ENCODE measurements at regions not wholly inside any gene's neighbourhood (a gene's known extent, or its start where the extent isn't known, plus 50 kb on each side); places are given as distances from the start of the nearest gene placed in this dataset.

DNA sequence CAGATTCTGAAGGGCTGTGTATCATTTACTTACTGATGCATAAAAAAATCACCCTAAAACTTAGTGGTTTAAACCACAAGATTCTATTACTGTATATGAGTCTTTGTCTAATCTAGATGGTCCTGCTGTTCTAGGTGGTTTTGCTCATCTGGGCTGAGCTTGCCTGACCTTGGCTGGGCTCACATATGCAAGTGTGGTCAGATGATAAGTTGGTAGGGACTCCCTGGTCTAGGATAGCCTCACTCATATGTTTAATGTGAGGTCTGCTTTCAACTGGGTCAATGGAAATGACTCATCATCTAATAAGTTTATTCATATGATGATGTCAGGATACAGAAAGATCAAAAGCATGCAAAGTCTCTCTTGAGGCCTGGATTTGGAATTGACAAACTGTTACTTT, 887.8 kb downstream of the TRHDE start:
- Histone ChIP-seq H3K4me1 (ENCODE audit: control insufficient read depth, insufficient read depth, low read length) (no peaks in the 10 kb centered on the region), H3K27me3 (ENCODE audit: control insufficient read depth, insufficient read depth, low read length) (no peaks in the 10 kb centered on the region), H3K27ac (ENCODE audit: low read length) (no peak overlapping the region), H3K36me3 (ENCODE audit: control insufficient read depth, insufficient read depth, low read length) (no peaks in the 10 kb centered on the region), H3K9me3 (ENCODE audit: control insufficient read depth, insufficient read depth, low read depth, low read length) (no peaks in the 10 kb centered on the region), H3K4me3 (ENCODE audit: low read depth in 2 of 2, low read length in 2 of 2) (no peak overlapping the region)
- BruUV-seq (replicated peaks), result no TSS peak
- intact Hi-C loops (cut with micrococcal nuclease; ENCODE audit: unreplicated experiment) (no loop called here), in situ Hi-C loops (cut with HindIII; ENCODE audit: low pct_unique_long_range_greater_than_20kb, low sequenced_read_pairs) (no loop called here)
- CTCF ChIA-PET, result no interaction called here
- no peak for TF ChIP-seq SIN3A (IDR thresholded peaks at IDR 0.05; ENCODE audit: borderline replicate concordance, insufficient read depth, low read depth, low read length)
- no peak for TF ChIP-seq TCF7L2 (IDR thresholded peaks at IDR 0.05; ENCODE audit: low read depth, low read length)
- no peak for TF ChIP-seq POLR2AphosphoS5 (IDR thresholded peaks at IDR 0.05; ENCODE audit: low read depth, low read length)
- TF ChIP-seq, protein P1, sequence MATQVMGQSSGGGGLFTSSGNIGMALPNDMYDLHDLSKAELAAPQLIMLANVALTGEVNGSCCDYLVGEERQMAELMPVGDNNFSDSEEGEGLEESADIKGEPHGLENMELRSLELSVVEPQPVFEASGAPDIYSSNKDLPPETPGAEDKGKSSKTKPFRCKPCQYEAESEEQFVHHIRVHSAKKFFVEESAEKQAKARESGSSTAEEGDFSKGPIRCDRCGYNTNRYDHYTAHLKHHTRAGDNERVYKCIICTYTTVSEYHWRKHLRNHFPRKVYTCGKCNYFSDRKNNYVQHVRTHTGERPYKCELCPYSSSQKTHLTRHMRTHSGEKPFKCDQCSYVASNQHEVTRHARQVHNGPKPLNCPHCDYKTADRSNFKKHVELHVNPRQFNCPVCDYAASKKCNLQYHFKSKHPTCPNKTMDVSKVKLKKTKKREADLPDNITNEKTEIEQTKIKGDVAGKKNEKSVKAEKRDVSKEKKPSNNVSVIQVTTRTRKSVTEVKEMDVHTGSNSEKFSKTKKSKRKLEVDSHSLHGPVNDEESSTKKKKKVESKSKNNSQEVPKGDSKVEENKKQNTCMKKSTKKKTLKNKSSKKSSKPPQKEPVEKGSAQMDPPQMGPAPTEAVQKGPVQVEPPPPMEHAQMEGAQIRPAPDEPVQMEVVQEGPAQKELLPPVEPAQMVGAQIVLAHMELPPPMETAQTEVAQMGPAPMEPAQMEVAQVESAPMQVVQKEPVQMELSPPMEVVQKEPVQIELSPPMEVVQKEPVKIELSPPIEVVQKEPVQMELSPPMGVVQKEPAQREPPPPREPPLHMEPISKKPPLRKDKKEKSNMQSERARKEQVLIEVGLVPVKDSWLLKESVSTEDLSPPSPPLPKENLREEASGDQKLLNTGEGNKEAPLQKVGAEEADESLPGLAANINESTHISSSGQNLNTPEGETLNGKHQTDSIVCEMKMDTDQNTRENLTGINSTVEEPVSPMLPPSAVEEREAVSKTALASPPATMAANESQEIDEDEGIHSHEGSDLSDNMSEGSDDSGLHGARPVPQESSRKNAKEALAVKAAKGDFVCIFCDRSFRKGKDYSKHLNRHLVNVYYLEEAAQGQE (IDR thresholded peaks at IDR 0.05; ENCODE audit: insufficient read depth in 1 of 2, low read depth in 2 of 2, low read length in 1 of 2), result no peak
- TF ChIP-seq, protein P2, sequence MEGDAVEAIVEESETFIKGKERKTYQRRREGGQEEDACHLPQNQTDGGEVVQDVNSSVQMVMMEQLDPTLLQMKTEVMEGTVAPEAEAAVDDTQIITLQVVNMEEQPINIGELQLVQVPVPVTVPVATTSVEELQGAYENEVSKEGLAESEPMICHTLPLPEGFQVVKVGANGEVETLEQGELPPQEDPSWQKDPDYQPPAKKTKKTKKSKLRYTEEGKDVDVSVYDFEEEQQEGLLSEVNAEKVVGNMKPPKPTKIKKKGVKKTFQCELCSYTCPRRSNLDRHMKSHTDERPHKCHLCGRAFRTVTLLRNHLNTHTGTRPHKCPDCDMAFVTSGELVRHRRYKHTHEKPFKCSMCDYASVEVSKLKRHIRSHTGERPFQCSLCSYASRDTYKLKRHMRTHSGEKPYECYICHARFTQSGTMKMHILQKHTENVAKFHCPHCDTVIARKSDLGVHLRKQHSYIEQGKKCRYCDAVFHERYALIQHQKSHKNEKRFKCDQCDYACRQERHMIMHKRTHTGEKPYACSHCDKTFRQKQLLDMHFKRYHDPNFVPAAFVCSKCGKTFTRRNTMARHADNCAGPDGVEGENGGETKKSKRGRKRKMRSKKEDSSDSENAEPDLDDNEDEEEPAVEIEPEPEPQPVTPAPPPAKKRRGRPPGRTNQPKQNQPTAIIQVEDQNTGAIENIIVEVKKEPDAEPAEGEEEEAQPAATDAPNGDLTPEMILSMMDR (IDR thresholded peaks at IDR 0.05), result no peak
- ATAC-seq (no peak), DNase-seq (ENCODE audit: low read depth, low spot score) (no peak)
- POLR2A ChIA-PET, result no interaction called here

DNA sequence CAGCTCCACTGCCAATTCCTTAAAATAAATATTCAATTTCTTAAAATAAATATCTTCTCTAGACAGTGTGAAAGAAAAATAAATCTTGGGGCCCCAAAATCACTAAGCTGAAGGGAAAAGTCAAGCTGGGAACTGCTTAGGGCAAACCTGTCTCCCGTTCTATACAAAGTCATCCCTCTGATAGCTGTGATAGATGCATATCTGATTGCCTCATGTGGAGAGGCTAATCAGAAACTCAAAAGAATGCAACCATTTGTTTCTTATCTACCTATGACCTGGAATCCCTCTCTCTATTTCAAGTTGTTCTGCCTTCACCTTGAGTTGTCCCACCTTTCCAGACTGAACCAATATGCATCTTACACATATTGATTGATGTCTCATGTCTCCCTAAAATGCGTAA, 889.8 kb downstream of the TRHDE start:
- Histone ChIP-seq H3K4me3 (ENCODE audit: low read depth in 2 of 2, low read length in 2 of 2) (no peak overlapping the region), H3K4me1 (ENCODE audit: control insufficient read depth, insufficient read depth, low read length) (no peaks in the 10 kb centered on the region), H3K27ac (ENCODE audit: low read length) (no peak overlapping the region), H3K27me3 (ENCODE audit: control insufficient read depth, insufficient read depth, low read length) (no peaks in the 10 kb centered on the region), H3K9me3 (ENCODE audit: control insufficient read depth, insufficient read depth, low read depth, low read length) (no peaks in the 10 kb centered on the region), H3K36me3 (ENCODE audit: control insufficient read depth, insufficient read depth, low read length) (no peaks in the 10 kb centered on the region)
- ChIA-PET POLR2A (no interaction called here), CTCF (no interaction called here)
- TF ChIP-seq, protein P1 (IDR thresholded peaks at IDR 0.05; ENCODE audit: insufficient read depth in 1 of 2, low read depth in 2 of 2, low read length in 1 of 2), result no peak
- TF ChIP-seq POLR2AphosphoS5 (IDR thresholded peaks at IDR 0.05; ENCODE audit: low read depth, low read length), result no peak
- no peak for TF ChIP-seq SIN3A (IDR thresholded peaks at IDR 0.05; ENCODE audit: borderline replicate concordance, insufficient read depth, low read depth, low read length)
- no peak for TF ChIP-seq TCF7L2 (IDR thresholded peaks at IDR 0.05; ENCODE audit: low read depth, low read length)
- TF ChIP-seq, protein P2 (IDR thresholded peaks at IDR 0.05), result no peak
- intact Hi-C loops (cut with micrococcal nuclease; ENCODE audit: unreplicated experiment) (no loop called here), in situ Hi-C loops (cut with HindIII; ENCODE audit: low pct_unique_long_range_greater_than_20kb, low sequenced_read_pairs) (no loop called here)
- DNase-seq (ENCODE audit: low read depth, low spot score), result no peak
- no TSS peak for BruUV-seq (replicated peaks)
- no peak for ATAC-seq

Measured in Panc1 (cell line).